ENCODE measurements at regions not wholly inside any gene's neighbourhood (a gene's known extent, or its start where the extent isn't known, plus 50 kb on each side); places are given as distances from the start of the nearest gene placed in this dataset.

DNA sequence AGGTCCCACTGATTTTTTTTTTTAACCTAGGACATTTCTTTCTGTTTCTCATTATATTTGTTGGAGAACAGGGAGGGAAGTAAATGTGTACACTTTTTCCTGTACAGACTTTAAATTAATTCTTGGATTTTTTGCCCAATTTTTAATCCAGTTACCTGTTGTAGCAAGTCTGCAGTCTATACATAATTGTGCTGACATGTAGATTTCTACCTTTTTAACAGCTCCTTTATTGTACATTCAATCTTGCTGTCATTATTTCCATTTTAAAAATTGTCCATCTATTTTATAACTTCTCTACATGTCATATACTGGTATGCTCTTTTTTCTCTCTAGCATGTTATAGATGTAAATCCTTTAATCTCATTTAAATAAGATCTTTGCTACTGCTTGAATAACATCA lies 1838.7 kb upstream of the CDH9 start:
- TF ChIP-seq, protein P1, sequence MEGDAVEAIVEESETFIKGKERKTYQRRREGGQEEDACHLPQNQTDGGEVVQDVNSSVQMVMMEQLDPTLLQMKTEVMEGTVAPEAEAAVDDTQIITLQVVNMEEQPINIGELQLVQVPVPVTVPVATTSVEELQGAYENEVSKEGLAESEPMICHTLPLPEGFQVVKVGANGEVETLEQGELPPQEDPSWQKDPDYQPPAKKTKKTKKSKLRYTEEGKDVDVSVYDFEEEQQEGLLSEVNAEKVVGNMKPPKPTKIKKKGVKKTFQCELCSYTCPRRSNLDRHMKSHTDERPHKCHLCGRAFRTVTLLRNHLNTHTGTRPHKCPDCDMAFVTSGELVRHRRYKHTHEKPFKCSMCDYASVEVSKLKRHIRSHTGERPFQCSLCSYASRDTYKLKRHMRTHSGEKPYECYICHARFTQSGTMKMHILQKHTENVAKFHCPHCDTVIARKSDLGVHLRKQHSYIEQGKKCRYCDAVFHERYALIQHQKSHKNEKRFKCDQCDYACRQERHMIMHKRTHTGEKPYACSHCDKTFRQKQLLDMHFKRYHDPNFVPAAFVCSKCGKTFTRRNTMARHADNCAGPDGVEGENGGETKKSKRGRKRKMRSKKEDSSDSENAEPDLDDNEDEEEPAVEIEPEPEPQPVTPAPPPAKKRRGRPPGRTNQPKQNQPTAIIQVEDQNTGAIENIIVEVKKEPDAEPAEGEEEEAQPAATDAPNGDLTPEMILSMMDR (IDR thresholded peaks at IDR 0.05): no peak
- TF ChIP-seq POLR2A (IDR thresholded peaks at IDR 0.05): no peak

Data from body of pancreas (tissue), 4 donors.